ENCODE measurements at regions not wholly inside any gene's neighbourhood (a gene's known extent, or its start where the extent isn't known, plus 50 kb on each side); places are given as distances from the start of the nearest gene placed in this dataset.

DNA sequence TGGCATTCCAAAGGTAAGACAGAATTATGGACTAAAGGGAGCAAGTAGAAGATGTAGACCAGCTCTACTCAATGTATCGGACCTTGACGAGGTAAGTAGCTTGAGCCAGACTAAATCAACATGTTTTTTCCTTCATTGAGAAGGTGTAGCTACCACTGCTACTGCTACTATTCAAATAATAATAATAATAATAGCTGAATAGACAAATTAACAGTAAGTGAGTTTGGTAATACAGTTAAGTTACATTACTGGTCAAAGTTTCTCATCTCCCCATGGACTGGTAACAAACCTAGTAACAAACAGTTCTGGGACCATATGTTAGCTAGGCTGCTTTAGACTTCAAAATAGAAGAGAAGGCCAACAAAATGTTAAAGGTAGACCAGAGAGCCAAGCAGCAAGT lies 609.2 kb downstream of the TLE1 start:
- TF ChIP-seq POLR2A (IDR thresholded peaks at IDR 0.05; ENCODE audit: low read depth) (no peak), EP300 (IDR thresholded peaks at IDR 0.05) (no peak), POLR2AphosphoS5 (IDR thresholded peaks at IDR 0.05) (no peak)
- TF ChIP-seq, protein P1, sequence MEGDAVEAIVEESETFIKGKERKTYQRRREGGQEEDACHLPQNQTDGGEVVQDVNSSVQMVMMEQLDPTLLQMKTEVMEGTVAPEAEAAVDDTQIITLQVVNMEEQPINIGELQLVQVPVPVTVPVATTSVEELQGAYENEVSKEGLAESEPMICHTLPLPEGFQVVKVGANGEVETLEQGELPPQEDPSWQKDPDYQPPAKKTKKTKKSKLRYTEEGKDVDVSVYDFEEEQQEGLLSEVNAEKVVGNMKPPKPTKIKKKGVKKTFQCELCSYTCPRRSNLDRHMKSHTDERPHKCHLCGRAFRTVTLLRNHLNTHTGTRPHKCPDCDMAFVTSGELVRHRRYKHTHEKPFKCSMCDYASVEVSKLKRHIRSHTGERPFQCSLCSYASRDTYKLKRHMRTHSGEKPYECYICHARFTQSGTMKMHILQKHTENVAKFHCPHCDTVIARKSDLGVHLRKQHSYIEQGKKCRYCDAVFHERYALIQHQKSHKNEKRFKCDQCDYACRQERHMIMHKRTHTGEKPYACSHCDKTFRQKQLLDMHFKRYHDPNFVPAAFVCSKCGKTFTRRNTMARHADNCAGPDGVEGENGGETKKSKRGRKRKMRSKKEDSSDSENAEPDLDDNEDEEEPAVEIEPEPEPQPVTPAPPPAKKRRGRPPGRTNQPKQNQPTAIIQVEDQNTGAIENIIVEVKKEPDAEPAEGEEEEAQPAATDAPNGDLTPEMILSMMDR (IDR thresholded peaks at IDR 0.05) = no peak
